ENCODE measurements at regions not wholly inside any gene's neighbourhood (a gene's known extent, or its start where the extent isn't known, plus 50 kb on each side); places are given as distances from the start of the nearest gene placed in this dataset.

DNA sequence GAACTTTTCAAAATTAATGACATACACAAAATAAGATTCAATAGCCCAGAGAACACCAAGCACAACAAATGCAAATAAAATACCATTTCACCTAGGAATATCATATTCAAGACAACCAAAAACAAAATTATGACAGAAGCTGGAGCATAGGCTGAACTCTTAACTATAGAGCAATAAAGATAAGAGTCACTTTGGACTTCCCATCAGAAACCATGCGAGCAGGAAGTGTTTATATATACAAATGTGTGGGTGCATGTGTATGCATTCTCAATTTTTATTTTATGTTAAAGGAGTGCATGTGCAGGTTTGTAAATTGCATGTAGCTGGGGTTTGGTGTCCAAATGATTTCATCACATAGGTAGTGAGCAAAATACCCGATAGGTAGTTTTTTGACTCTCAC lies 291.6 kb downstream of the ARAP2 start:
- DNase-seq (ENCODE audit: low read depth) = no peak
- H3K4me3 ChIP-seq (ENCODE audit: low read depth, low read length) = no peak overlapping the region
- TF ChIP-seq, protein P1, sequence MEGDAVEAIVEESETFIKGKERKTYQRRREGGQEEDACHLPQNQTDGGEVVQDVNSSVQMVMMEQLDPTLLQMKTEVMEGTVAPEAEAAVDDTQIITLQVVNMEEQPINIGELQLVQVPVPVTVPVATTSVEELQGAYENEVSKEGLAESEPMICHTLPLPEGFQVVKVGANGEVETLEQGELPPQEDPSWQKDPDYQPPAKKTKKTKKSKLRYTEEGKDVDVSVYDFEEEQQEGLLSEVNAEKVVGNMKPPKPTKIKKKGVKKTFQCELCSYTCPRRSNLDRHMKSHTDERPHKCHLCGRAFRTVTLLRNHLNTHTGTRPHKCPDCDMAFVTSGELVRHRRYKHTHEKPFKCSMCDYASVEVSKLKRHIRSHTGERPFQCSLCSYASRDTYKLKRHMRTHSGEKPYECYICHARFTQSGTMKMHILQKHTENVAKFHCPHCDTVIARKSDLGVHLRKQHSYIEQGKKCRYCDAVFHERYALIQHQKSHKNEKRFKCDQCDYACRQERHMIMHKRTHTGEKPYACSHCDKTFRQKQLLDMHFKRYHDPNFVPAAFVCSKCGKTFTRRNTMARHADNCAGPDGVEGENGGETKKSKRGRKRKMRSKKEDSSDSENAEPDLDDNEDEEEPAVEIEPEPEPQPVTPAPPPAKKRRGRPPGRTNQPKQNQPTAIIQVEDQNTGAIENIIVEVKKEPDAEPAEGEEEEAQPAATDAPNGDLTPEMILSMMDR (conservative IDR thresholded peaks at IDR 0.05; ENCODE audit: low read depth, low read length) = no peak

DNA sequence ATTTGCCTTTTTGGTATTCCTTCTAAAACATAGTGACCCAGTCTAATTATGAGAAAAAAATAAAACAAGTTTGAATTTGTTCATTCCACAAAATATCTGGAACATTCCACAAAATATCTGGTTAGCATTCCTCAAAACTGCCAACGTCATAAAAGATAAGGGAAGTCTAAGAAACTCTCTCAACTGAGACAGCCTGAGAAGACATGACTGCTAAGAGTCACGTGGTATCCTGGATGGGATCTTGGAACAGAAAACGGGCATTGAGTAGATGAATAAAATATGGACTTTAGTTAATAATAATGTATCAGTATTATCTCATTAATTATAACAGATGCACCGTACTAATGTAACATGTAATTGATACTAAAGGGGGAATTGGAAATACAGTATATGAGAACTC lies 280.9 kb downstream of the ARAP2 start:
- DNase-seq (ENCODE audit: low read depth) = no peak
- TF ChIP-seq, protein P1 (conservative IDR thresholded peaks at IDR 0.05; ENCODE audit: low read depth, low read length) = no peak
- no peak overlapping the region for H3K4me3 ChIP-seq (ENCODE audit: low read depth, low read length)

DNA sequence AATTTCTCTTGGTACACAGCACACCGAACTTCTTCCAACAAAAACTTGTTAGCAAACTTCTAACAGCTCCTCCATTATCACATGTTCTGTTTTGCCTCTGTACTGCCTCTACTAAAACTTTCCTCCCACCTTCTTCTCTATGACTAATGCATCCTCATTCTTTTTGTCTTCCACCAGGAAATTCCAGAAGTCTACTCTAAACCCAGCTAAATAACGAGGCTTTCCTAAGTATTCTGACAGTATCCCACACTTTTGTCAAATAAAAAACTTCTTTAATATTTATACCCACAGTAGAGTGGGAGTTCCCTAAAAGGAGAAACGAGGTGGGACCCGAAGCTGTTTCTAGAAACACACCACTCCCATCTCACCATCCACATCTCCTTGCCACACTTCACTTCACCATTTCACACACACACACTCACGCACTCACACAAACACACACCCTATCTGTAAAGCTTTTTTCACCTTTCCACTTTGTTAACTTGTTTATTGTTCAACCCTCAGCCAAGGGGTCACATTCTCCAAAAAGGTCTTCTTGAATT lies 280.3 kb downstream of the ARAP2 start:
- TF ChIP-seq, protein P1 (conservative IDR thresholded peaks at IDR 0.05; ENCODE audit: low read depth, low read length) = no peak
- H3K4me3 ChIP-seq (ENCODE audit: low read depth, low read length) = no peak overlapping the region
- DNase-seq (ENCODE audit: low read depth) = no peak

DNA sequence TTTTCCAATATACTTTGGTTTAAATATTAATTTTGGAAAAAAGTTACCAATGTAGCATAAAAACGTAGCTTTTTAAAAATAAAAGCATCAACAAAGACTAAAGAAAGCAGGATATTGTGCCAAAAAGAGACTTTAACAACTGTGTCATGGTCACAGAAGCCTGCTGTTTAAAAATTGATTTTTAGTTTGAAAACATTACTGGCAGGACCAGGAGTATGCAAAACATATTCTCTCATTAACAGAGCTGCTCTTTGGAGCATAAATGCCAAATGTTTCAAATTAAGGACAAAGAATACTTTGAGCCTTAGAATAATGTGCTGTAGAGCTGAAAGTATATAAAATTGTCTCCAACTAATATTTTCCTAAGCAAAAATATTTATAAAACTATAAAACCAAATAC lies 279.0 kb downstream of the ARAP2 start:
- no peak overlapping the region for H3K4me3 ChIP-seq (ENCODE audit: low read depth, low read length)
- TF ChIP-seq, protein P1 (conservative IDR thresholded peaks at IDR 0.05; ENCODE audit: low read depth, low read length) = no peak
- DNase-seq (ENCODE audit: low read depth) = no peak

DNA sequence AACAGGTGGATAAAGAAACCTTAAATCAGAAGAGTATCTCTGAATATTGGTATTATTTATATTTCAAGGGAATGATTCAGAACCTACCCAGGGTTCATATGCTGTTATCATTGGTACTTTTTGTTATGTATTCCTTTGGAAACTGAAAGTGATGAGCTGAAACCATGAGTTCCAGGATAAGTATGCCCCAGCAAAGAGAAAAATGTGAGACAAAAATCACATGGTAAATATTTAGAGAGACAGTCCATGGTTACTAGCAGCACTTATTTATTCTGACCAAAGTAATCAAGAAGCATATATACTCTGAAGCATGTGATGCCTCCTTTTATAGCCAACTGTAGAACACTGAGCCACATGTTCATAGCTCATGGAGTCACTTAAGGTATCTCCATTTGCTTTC lies 277.7 kb downstream of the ARAP2 start:
- DNase-seq (ENCODE audit: low read depth) = no peak
- TF ChIP-seq, protein P1 (conservative IDR thresholded peaks at IDR 0.05; ENCODE audit: low read depth, low read length) = no peak
- H3K4me3 ChIP-seq (ENCODE audit: low read depth, low read length) = no peak overlapping the region

DNA sequence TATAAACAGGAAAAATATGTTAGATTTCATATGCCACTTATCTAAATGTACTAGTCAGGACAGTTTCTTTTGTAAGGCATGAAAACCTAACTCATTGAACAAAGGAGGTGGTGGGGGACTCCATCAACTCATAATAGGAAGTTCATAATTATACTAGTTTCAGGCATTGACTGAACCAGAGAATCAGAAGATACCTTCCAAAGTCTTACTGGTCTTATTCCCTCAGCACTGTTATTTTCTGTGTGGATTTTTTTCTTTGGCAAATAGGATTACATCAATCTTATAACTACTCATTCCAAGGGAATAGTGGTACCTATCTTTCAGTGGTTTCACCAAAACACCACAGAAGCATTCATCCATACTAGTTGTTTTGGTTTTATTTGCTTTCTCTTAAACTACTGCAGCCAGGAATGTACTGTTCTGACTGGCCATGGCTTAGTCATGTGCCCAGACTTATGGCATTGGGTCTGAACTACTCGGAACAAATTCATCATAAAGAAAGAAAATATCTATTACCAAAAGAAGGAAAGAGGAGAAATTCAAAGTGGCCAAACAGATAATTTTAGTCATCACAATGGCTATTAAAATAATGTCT lies 273.9 kb downstream of the ARAP2 start:
- no peak for DNase-seq (ENCODE audit: low read depth)
- TF ChIP-seq, protein P1 (conservative IDR thresholded peaks at IDR 0.05; ENCODE audit: low read depth, low read length) = no peak
- no peak overlapping the region for H3K4me3 ChIP-seq (ENCODE audit: low read depth, low read length)

DNA sequence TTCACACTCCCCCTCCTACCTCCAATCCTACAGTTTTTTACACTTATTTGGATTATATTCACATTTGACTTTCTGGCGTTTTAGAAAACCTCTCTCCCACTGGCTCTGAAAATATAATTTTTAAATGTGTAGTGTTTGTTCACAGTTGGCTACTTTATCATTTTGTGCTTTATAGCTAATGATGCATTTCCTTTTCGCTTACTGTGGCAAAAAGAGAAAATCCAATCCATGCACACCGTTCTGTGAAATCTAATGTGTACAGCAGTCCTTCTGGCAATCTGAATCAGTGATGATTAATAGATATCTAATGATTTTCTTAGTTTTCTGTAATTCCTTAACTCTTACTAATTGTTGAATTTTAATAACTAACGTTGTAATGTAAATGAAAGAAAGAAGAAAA lies 271.5 kb downstream of the ARAP2 start:
- no peak overlapping the region for H3K4me3 ChIP-seq (ENCODE audit: low read depth, low read length)
- DNase-seq (ENCODE audit: low read depth) = no peak
- TF ChIP-seq, protein P1 (conservative IDR thresholded peaks at IDR 0.05; ENCODE audit: low read depth, low read length) = no peak
